GM06990 (cell line): ENCODE measurements at regions not wholly inside any gene's neighbourhood (a gene's known extent, or its start where the extent isn't known, plus 50 kb on each side); places are given as distances from the start of the nearest gene placed in this dataset.

Experiments
- DNase-seq: peaks from one replicate; pipeline ENCODE4 v3.0.0-alpha.2; 2011; ENCODE audit not compliant: insufficient read length; ENCODE audit errors: extremely low read depth
- H3K27me3 ChIP-seq: replicated peaks from 2 replicates; pipeline ENCODE4 v1.6.0; 2011; ENCODE audit warnings: low read length; ENCODE audit not compliant: control insufficient read depth, insufficient read depth
- H3K36me3 ChIP-seq: 2 replicates; pipeline ENCODE4 v1.5.1; 2011; ENCODE audit warnings: low read length; ENCODE audit not compliant: control insufficient read depth, insufficient read depth
- H3K4me3 ChIP-seq: replicated peaks from 2 replicates; pipeline ENCODE4 v1.5.1; 2011; ENCODE audit warnings: low read depth, mild to moderate bottlenecking, control low read depth, low read length
- CTCF ChIP-seq: IDR thresholded peaks from 2 replicates; pipeline ENCODE4 v1.5.1; 2011; ENCODE audit warnings: low read length, control low read depth, mild to moderate bottlenecking, inconsistent platforms; ENCODE audit not compliant: insufficient read depth, poor library complexity, severe bottlenecking

- no peak for TF ChIP-seq CTCF
- Histone ChIP-seq H3K4me3 (no peak overlapping the region), H3K27me3 (no peaks in the 10 kb centered on the region), H3K36me3 (no peaks in the 10 kb centered on the region)
- no peak for DNase-seq
These were observed 143.0 kb upstream of the ELAC2 start for GRCh38 chr17:13160790-13161189.

- TF ChIP-seq CTCF: no peak
- Histone ChIP-seq H3K4me3 (no peak overlapping the region), H3K27me3 (no peaks in the 10 kb centered on the region), H3K36me3 (no peaks in the 10 kb centered on the region)
- DNase-seq: no peak
These were observed 142.5 kb upstream of the ELAC2 start for GRCh38 chr17:13160296-13160695.

GRCh38 chr17:13158494-13159240 lies 140.8 kb upstream of the ELAC2 start:
- TF ChIP-seq CTCF: no peak
- Histone ChIP-seq H3K4me3 (no peak overlapping the region), H3K36me3 (no peaks in the 10 kb centered on the region), H3K27me3 (no peaks in the 10 kb centered on the region)
- DNase-seq: no peak

GRCh38 chr17:13157656-13158055 lies 139.8 kb upstream of the ELAC2 start:
- DNase-seq: no peak
- no peaks in the 10 kb centered on the region for H3K27me3 ChIP-seq
- H3K36me3 ChIP-seq: no peaks in the 10 kb centered on the region
- TF ChIP-seq CTCF: no peak
- no peak overlapping the region for H3K4me3 ChIP-seq

GRCh38 chr17:13154930-13155329 lies 137.1 kb upstream of the ELAC2 start:
- no peak overlapping the region for H3K4me3 ChIP-seq
- H3K27me3 ChIP-seq: no peaks in the 10 kb centered on the region
- H3K36me3 ChIP-seq: no peaks in the 10 kb centered on the region
- TF ChIP-seq CTCF: no peak
- no peak for DNase-seq

GRCh38 chr17:13154398-13154797 lies 136.6 kb upstream of the ELAC2 start:
- Histone ChIP-seq H3K27me3 (no peaks in the 10 kb centered on the region), H3K36me3 (no peaks in the 10 kb centered on the region), H3K4me3 (no peak overlapping the region)
- no peak for TF ChIP-seq CTCF
- no peak for DNase-seq
